H1 (cell line): ENCODE measurements at regions not wholly inside any gene's neighbourhood (a gene's known extent, or its start where the extent isn't known, plus 50 kb on each side); places are given as distances from the start of the nearest gene placed in this dataset.

Experiments used
- CTCF ChIA-PET: fragments of 300-600 bp; sonication (Branson Sonifier 250); formaldehyde crosslinking; loops from one replicate; lab custom pipeline; 2021; ENCODE audit not compliant: partially characterized antibody; lab: Charles Lee
- POLR2A ChIA-PET: fragments of 300-600 bp; sonication (Branson Sonifier 250); formaldehyde crosslinking; loops from one replicate; lab custom pipeline; 2021; ENCODE audit warnings: inconsistent platforms; ENCODE audit not compliant: partially characterized antibody; lab: Charles Lee
- DNase-seq, 2 experiments: peaks; one replicate each; pipeline versions ENCODE4 v3.0.0 to v3.0.0-alpha.2; 2010 to 2022; ENCODE audit warnings: low spot score in 2 of 2, low read depth in 1 of 2, mixed read lengths in 1 of 2
- FAIRE-seq: peaks from 2 replicates; lab custom pipeline; 2011; peaks lifted over from hg19 to GRCh38; lab: Jason Lieb, UNC
- H2AFZ ChIP-seq: 2 replicates; pipeline ENCODE4 v1.8.1; 2012; ENCODE audit warnings: low read length, inconsistent platforms
- H2AK5ac ChIP-seq: 2 replicates; pipeline ENCODE4 v1.6.1; 2013; ENCODE audit warnings: low read depth, low read length
- H2BK120ac ChIP-seq: replicated peaks from 2 replicates; pipeline ENCODE3; 2013; ENCODE audit warnings: low read depth, low read length, inconsistent platforms
- H2BK12ac ChIP-seq: 2 replicates; pipeline ENCODE4 v1.6.1; 2013; ENCODE audit warnings: low read depth, low read length
- H2BK15ac ChIP-seq: 2 replicates; pipeline ENCODE4 v1.6.1; 2013; ENCODE audit warnings: low read length
- H2BK20ac ChIP-seq: 2 replicates; pipeline ENCODE4 v1.6.1; 2013; ENCODE audit warnings: low read length
- H2BK5ac ChIP-seq: 2 replicates; pipeline ENCODE4 v1.6.1; 2013; ENCODE audit warnings: low read depth, low read length
- H3K14ac ChIP-seq: 2 replicates; pipeline ENCODE4 v1.6.1; 2013; ENCODE audit warnings: inconsistent platforms; ENCODE audit not compliant: insufficient read length
- H3K18ac ChIP-seq: 2 replicates; pipeline ENCODE4 v1.6.1; 2013; ENCODE audit warnings: low read length; ENCODE audit errors: extremely low read depth
- H3K23ac ChIP-seq: 2 replicates; pipeline ENCODE4 v1.6.1; 2013; ENCODE audit warnings: inconsistent platforms; ENCODE audit not compliant: insufficient read length
- H3K23me2 ChIP-seq: 2 replicates; pipeline ENCODE4 v1.6.1; 2013; ENCODE audit warnings: low read depth, low read length
- H3K27ac ChIP-seq: 2 replicates; pipeline ENCODE4 v1.6.1; 2011; ENCODE audit warnings: low read depth, low read length, inconsistent platforms
- H3K27me3 ChIP-seq, 4 experiments: replicated peaks in 1 of 4; 1 replicate in 1 of 4; 2 replicates in 3 of 4; pipeline versions ENCODE4 v1.6.1 to v1.8.1; 2011 to 2013; ENCODE audit warnings: low read length in 3 of 4, mild to moderate bottlenecking in 3 of 4, inconsistent platforms in 2 of 4, mixed read lengths in 2 of 4, moderate library complexity in 1 of 4; ENCODE audit not compliant: control insufficient read depth in 3 of 4, insufficient read depth in 3 of 4; ENCODE audit errors: extremely low read depth in 1 of 4
- H3K36me3 ChIP-seq, 4 experiments: 2 replicates each; pipeline versions ENCODE4 v1.6.1 to v1.8.1; 2011 to 2013; ENCODE audit warnings: mild to moderate bottlenecking in 4 of 4, low read length in 3 of 4, moderate library complexity in 2 of 4, control low read depth in 1 of 4, inconsistent platforms in 1 of 4; ENCODE audit not compliant: insufficient read depth in 4 of 4, control insufficient read depth in 2 of 4
- H3K4ac ChIP-seq: replicated peaks from 2 replicates; pipeline ENCODE3; 2013; ENCODE audit warnings: low read length, low read depth, mixed read lengths, inconsistent platforms; ENCODE audit not compliant: insufficient read length
- H3K4me1 ChIP-seq, 4 experiments: replicated peaks in 1 of 4; 1 replicate in 1 of 4; 2 replicates in 3 of 4; pipeline versions ENCODE4 v1.6.1 to v1.8.1; 2011 to 2013; ENCODE audit warnings: low read length in 3 of 4, inconsistent platforms in 2 of 4, mixed read lengths in 1 of 4; ENCODE audit not compliant: insufficient read depth in 4 of 4, control insufficient read depth in 3 of 4
- H3K4me2 ChIP-seq, 2 experiments: 2 replicates each; pipeline versions ENCODE4 v1.6.1 to v1.8.1; 2011 to 2013; ENCODE audit warnings: low read depth in 2 of 2, low read length in 2 of 2, control low read depth in 1 of 2, inconsistent platforms in 1 of 2, mild to moderate bottlenecking in 1 of 2; ENCODE audit not compliant: insufficient read depth in 1 of 2
- H3K4me3 ChIP-seq, 4 experiments: fragments of 200-600, 300-600 bp in 1 of 4; sonication (generic), shearing (Covaris generic), sonication (Bioruptor Twin) in 1 of 4; 2 replicates each; pipeline versions ENCODE4 v1.5.1 to v1.8.1; 2011 to 2016; ENCODE audit warnings: low read length in 4 of 4, low read depth in 3 of 4, control low read depth in 2 of 4, inconsistent platforms in 2 of 4, mild to moderate bottlenecking in 2 of 4, mixed read lengths in 1 of 4, moderate library complexity in 1 of 4; ENCODE audit not compliant: insufficient read depth in 2 of 4; ENCODE audit errors: extremely low read depth in 1 of 4
- H3K56ac ChIP-seq: replicated peaks from 2 replicates; pipeline ENCODE3; 2013; ENCODE audit warnings: low read depth, mild to moderate bottlenecking, mixed read lengths, low read length, inconsistent platforms; ENCODE audit not compliant: insufficient read length
- H3K79me1 ChIP-seq: 2 replicates; pipeline ENCODE4 v1.6.1; 2013; ENCODE audit warnings: low read depth, low read length, control low read depth
- H3K79me2 ChIP-seq, 2 experiments: 2 replicates each; pipeline versions ENCODE4 v1.6.1 to v1.8.1; 2012 to 2013; ENCODE audit warnings: low read length in 2 of 2, mild to moderate bottlenecking in 2 of 2, inconsistent platforms in 1 of 2; ENCODE audit not compliant: insufficient read depth in 2 of 2, control insufficient read depth in 1 of 2
- H3K9ac ChIP-seq, 4 experiments: replicated peaks in 1 of 4; 1 replicate in 1 of 4; 2 replicates in 3 of 4; pipeline versions ENCODE4 v1.6.1 to v1.8.1; 2011 to 2013; ENCODE audit warnings: low read depth in 3 of 4, low read length in 3 of 4, control low read depth in 2 of 4, mild to moderate bottlenecking in 2 of 4, moderate library complexity in 2 of 4, inconsistent platforms in 1 of 4; ENCODE audit errors: extremely low read depth in 1 of 4
- H3K9me3 ChIP-seq, 2 experiments: 2 replicates each; pipeline versions ENCODE4 v1.6.1 to v1.8.1; 2012 to 2013; ENCODE audit warnings: mild to moderate bottlenecking in 2 of 2, moderate library complexity in 2 of 2, control low read depth in 1 of 2, inconsistent platforms in 1 of 2, low read depth in 1 of 2, low read length in 1 of 2, mixed read lengths in 1 of 2; ENCODE audit not compliant: insufficient read depth in 2 of 2
- H4K20me1 ChIP-seq, 2 experiments: replicated peaks in 1 of 2; 2 replicates each; pipeline versions ENCODE3 to v1.8.1; 2011 to 2013; ENCODE audit warnings: inconsistent platforms in 2 of 2, low read length in 2 of 2, mild to moderate bottlenecking in 1 of 2; ENCODE audit not compliant: insufficient read depth in 2 of 2, control insufficient read depth in 1 of 2
- H4K5ac ChIP-seq: 2 replicates; pipeline ENCODE4 v1.6.1; 2013; ENCODE audit warnings: low read length, low read depth, mixed read lengths, inconsistent platforms; ENCODE audit not compliant: insufficient read length
- H4K8ac ChIP-seq: 2 replicates; pipeline ENCODE4 v1.8.0; 2013; ENCODE audit warnings: mild to moderate bottlenecking, moderate library complexity, low read length, inconsistent platforms; ENCODE audit not compliant: insufficient read depth; ENCODE audit errors: extremely low read depth
- H4K91ac ChIP-seq: replicated peaks from 2 replicates; pipeline ENCODE3; 2013; ENCODE audit warnings: low read length, mixed read lengths, inconsistent platforms; ENCODE audit not compliant: insufficient read length
- CEBPB ChIP-seq: IDR thresholded peaks from 2 replicates; pipeline ENCODE4 v1.6.1; 2012; ENCODE audit warnings: low read depth, low read length
- CHD1 ChIP-seq: IDR thresholded peaks from 2 replicates; pipeline ENCODE4 v1.6.1; 2012; ENCODE audit warnings: low read depth, low read length, improper control_type of control experiment
- CHD2 ChIP-seq: IDR thresholded peaks from 2 replicates; pipeline ENCODE4 v1.6.1; 2012; ENCODE audit warnings: low read length, improper control_type of control experiment
- CTBP2 ChIP-seq: IDR thresholded peaks from 2 replicates; pipeline ENCODE4 v1.7.0; 2011; ENCODE audit warnings: borderline replicate concordance, mild to moderate bottlenecking, moderate library complexity, mixed read lengths, low read length; ENCODE audit not compliant: insufficient read depth, insufficient read length
- FOSL1 ChIP-seq: IDR thresholded peaks from 2 replicates; pipeline ENCODE4 v1.6.1; 2011; ENCODE audit warnings: mild to moderate bottlenecking, low read depth, low read length, moderate library complexity; ENCODE audit not compliant: insufficient read depth
- GABPA ChIP-seq: IDR thresholded peaks from 2 replicates; pipeline ENCODE4 v1.6.1; 2011; ENCODE audit warnings: mild to moderate bottlenecking, low read length, moderate library complexity, borderline replicate concordance; ENCODE audit not compliant: insufficient read depth
- GTF2F1 ChIP-seq: IDR thresholded peaks from 2 replicates; pipeline ENCODE4 v1.6.1; 2012; ENCODE audit warnings: low read depth, low read length, improper control_type of control experiment, borderline replicate concordance
- JUN ChIP-seq: IDR thresholded peaks from 2 replicates; pipeline ENCODE4 v1.6.1; 2011; ENCODE audit warnings: low read depth, mild to moderate bottlenecking, improper control_type of control experiment, low read length
- KDM1A ChIP-seq: fragments of 200-600, 300-600 bp; sonication (generic); IDR thresholded peaks from 2 replicates; pipeline ENCODE4 v1.7.1; 2016; ENCODE audit warnings: mild to moderate bottlenecking, low read length, borderline replicate concordance
- NRF1 ChIP-seq: IDR thresholded peaks from 2 replicates; pipeline ENCODE4 v1.6.1; 2011; ENCODE audit warnings: mild to moderate bottlenecking, low read depth, low read length, improper control_type of control experiment
- POLR2AphosphoS5 ChIP-seq: IDR thresholded peaks from 2 replicates; pipeline ENCODE4 v1.6.1; 2011; ENCODE audit warnings: low read depth, low read length
- SUZ12 ChIP-seq: fragments of 200-600 bp; sonication (generic); IDR thresholded peaks from 2 replicates; pipeline ENCODE4 v1.6.1; 2012; ENCODE audit warnings: mild to moderate bottlenecking, inconsistent platforms, low read length, moderate library complexity, mixed read lengths
- TAF7 ChIP-seq: optimal IDR thresholded peaks from 2 replicates; pipeline ENCODE3; 2011; ENCODE audit warnings: low read depth, mild to moderate bottlenecking, inconsistent platforms, low read length, moderate library complexity, borderline replicate concordance
- TBP ChIP-seq: IDR thresholded peaks from 2 replicates; pipeline ENCODE4 v1.6.1; 2011; ENCODE audit warnings: low read depth, low read length, improper control_type of control experiment
- TCF12 ChIP-seq: IDR thresholded peaks from 2 replicates; pipeline ENCODE4 v1.6.1; 2011; ENCODE audit warnings: low read depth, mild to moderate bottlenecking, low read length
- TEAD4 ChIP-seq: IDR thresholded peaks from 2 replicates; pipeline ENCODE4 v1.6.1; 2012; ENCODE audit warnings: low read depth, low read length, inconsistent platforms, mixed read lengths
- WGBS, 2 experiments: shearing (Covaris generic) in 1 of 2; methylation state at CpG; one replicate each; pipeline versions ENCODE4 v1.1.6 to v1.1.7; 2013 to 2015; ENCODE audit warnings: low lambda C conversion rate in 2 of 2, mixed read lengths in 2 of 2, inconsistent platforms in 1 of 2, low coverage in 1 of 2, missing lambda C conversion rate in 1 of 2; ENCODE audit not compliant: insufficient replicate concordance in 2 of 2, insufficient coverage in 1 of 2, insufficient read length in 1 of 2; ENCODE audit errors: extremely low coverage in 1 of 2, missing lambda C conversion rate in 1 of 2; 5-methylcytosine and 5-hydroxymethylcytosine counted together

GRCh38 chr19:13585512-13585911 is 79.2 kb upstream of the CACNA1A start:
- no peak for FAIRE-seq
- TF ChIP-seq TEAD4, result no peak
- no peak for TF ChIP-seq SUZ12
- TF ChIP-seq KDM1A, result no peak
- no peak for TF ChIP-seq TAF7
- no peak for TF ChIP-seq GTF2F1
- TF ChIP-seq FOSL1, result no peak
- TF ChIP-seq JUN, result no peak
- TF ChIP-seq TBP, result no peak
- no peak for TF ChIP-seq GABPA
- no peak for TF ChIP-seq NRF1
- no peak for TF ChIP-seq CEBPB
- TF ChIP-seq CHD2, result no peak
- no peak for TF ChIP-seq POLR2AphosphoS5
- no peak for TF ChIP-seq TCF12
- no peak for TF ChIP-seq CTBP2
- TF ChIP-seq CHD1, result no peak

More at GRCh38 chr19:13585512-13585911, 79.2 kb upstream of the CACNA1A start:
- Histone ChIP-seq H2AK5ac (no peak overlapping the region), H4K20me1 (no peaks in the 10 kb centered on the region), H2BK5ac (no peak overlapping the region), H3K18ac (no peak overlapping the region), H3K4me3 (no peak overlapping the region), H2AFZ (no peak overlapping the region), H3K23ac (no peak overlapping the region), H2BK120ac (no peak overlapping the region), H3K27me3 (no peaks in the 10 kb centered on the region), H4K5ac (no peak overlapping the region), H3K23me2 (no peaks in the 10 kb centered on the region), H3K4me1 (no peaks in the 10 kb centered on the region), H3K4ac (no peak overlapping the region), H2BK15ac (no peak overlapping the region), H4K8ac (no peak overlapping the region), H3K14ac (no peak overlapping the region), H2BK20ac (no peak overlapping the region), H3K9me3 (no peaks in the 10 kb centered on the region), H3K79me1 (no peaks in the 10 kb centered on the region), H3K9ac (no peak overlapping the region), H4K91ac (no peak overlapping the region), H3K4me2 (no peak overlapping the region), H2BK12ac (no peak overlapping the region), H3K36me3 (no peaks in the 10 kb centered on the region), H3K27ac (no peak overlapping the region), H3K56ac (no peak overlapping the region), H3K79me2 (no peaks in the 10 kb centered on the region)
- POLR2A ChIA-PET, result no interaction called here
- no peak for DNase-seq
- CTCF ChIA-PET, result interaction anchor here (1.2 to 2.3 kb wide), 4 partner anchors 11 to 307 kb away, joined by 3 to 10 read pairs (median 4); no protein-coding TSS in a partner anchor
- 83% methylated on average over 3 of the region's 3 CpGs; no CpG with 5 or more reads in 1 of the 2 experiments for WGBS, 2 experiments
